GM19468 (cell line): ENCODE measurements at regions not wholly inside any gene's neighbourhood (a gene's known extent, or its start where the extent isn't known, plus 50 kb on each side); places are given as distances from the start of the nearest gene placed in this dataset.

ENCODE experiments used
- ATAC-seq: cut with Tn5 transposase; IDR thresholded peaks from one replicate; pipeline ENCODE4 v1.9.1; 2021; ENCODE audit warnings: mild to moderate bottlenecking, moderate library complexity, moderate number of reproducible peaks; ENCODE audit not compliant: unreplicated experiment; ENCODE audit errors: extremely low read depth

DNA sequence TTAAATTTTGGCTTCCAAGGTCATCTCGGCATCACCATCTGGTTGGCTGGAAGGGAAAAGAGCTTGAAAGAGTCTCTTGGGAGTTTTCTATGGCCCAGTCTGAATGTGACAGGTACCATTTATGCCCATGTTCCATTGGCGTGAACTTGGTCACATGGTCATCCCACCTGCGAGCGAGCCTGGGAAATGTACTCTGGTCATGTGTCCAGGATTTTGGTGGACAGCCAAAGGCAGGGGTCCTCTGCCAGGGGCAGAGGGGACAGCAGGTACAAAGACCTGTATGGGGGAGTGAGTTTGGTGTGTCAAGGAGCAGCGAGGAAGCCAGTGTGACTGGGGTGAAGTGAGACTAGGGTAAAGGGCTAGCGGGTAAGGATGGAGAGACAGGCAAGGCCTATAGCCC, 112.6 kb downstream of the CDC5L start:
- ATAC-seq, result no peak

DNA sequence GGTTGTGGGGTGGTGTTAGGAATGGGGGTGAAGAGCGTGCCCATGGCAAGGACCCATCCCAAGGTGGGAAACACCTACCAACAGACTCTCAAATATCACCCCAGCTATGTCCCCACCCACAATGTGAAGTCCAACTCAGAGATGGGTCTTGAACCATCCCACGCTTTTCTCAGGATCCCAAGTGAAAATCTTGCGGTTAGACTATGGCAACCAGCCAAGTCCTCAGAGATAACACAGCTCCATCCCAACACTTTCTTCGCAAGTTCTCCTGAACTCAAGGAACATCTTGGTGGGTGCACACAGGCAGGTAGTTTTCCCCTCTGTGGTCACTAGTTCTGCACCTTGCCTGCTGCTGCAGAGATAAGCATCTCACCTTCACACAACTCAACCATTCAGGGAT, 116.0 kb downstream of the CDC5L start:
- no peak for ATAC-seq

DNA sequence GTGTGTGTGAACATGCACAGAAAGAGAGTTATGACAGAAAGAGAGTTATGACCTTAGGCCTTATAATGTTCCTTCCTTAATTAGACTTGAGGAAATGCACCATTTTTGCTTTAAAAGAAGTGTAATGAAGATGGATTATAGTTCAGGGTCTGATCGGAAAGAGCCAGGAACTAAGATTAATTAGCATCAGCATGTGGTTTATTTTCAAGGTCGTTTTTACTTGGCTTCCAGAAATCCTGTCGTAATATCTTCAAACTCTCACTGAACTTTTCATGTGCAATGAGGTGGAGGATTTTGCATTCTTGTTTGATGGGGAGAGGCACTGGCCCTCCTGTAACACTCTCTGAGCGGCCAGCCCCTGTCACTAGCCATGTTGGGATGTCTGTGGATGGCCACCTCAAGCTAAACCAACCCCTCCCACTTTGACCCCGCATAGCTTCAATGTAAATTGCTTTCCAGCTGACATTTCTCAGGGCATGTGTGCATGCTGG, 116.8 kb downstream of the CDC5L start:
- ATAC-seq, result no peak

DNA sequence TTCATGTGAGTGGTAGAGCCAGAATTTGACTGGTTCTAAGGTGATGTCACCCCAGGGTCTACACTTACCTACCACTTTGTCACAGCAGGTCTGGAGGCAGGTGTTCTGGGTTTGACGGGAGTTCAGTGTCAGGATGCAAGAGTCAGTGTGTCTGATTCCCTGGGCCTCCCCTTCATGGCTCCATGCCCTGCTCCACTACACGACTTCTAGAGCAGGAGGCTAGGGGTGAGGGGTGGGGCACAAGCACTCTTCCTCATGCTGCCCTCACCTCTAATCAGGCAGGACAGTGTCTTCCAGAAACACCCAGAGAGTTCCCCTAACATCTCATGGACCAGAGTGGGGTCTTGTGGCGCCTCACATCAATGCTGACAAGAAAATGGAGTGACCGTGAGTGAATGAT, 118.2 kb downstream of the CDC5L start:
- no peak for ATAC-seq

DNA sequence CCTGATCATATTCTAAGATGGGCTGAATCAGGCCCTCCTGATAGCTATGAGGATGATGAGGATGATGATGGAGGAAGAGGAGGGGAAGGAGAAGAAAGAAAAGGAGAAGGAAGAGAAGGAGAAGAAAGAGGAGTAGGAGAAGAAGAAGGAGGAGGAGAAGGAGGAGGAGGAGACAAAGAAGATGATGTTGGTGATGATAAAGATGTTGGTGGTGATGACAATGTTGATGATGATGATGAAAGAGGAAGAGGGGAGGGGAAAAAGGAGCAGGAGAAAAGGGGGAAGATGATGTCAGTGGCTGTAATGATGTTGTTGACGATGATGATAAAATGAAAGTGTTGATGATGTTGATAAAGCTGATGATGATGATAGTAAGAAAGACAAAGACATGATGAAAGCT, 119.5 kb downstream of the CDC5L start:
- no peak for ATAC-seq

DNA sequence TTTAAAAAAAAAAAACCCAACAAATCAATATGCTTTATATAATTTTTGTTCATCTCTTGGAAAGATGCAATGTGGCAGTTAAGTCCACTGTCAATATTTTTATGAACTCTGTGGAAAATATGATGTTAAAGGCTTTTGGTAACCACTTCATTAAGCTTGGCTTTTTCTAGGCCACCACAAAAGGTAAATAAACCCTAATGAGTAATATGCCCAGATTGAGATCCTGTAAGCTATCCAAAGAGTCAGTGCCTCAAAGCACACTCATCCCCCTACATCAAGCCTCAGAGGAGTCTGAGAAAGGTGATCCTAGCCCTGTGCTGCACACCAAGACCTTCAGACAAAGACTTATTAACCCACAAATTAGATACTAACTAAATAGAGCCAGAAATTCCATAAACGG, 121.1 kb downstream of the CDC5L start:
- no peak for ATAC-seq

DNA sequence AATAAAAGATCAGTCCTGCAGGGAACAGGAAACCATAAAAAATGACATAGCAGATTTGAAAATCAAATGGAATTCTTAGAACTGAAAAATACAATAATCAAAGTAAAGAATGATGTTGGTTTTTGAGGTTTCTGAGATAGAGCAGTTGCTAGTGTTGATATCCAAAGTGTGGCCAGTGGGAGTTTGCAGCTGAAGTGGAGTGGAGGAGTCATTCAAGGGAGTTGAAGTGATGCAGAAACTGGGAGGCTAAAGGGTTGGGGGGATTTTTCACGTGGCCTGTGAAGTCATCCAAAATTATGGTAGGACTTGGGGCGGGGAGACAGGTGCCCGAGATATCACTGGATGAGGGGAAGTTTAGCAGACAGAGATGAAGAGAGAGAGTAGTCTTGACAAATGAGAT, 123.6 kb downstream of the CDC5L start:
- ATAC-seq, result no peak

DNA sequence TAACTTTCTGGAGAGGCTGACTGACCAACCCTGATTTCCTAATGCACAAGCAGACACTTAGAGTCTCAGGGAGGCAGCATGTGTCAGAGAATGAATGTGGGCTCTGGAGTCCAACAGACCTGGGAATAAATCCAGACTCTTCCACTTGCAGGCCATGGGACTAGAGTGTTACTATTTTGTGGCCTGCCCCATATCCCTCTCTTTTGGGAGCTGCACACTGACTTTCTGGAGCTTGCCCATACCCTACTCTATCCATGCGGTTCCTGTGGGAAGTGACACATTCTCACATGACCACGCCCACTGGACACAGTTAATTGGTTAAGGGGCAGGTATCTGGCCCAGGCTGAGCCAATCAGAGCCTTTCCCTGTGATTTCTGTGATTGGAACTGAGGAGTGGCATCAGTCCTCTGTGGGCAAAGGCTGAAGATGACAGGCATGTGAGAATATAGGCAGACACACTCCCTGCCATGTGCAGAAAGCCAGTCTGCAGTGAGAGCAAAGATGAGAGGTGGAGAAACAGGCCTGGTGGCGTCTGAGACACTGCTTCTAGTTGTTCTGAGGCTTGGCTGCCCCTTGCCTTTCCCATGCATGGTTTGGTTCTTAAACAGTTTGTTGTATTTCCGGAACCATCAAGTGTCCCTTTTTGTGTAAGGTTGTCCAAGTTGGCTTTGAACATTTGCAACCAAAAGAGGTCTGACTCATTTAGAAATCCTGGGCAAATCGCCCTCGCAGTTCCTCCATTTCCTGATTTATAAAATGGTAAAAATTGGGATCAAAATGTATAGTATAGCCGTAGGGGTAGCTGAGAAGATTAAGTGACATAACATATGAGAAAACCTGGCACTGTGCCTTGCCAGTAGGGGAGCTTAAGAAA, 125.6 kb downstream of the CDC5L start:
- no peak for ATAC-seq

DNA sequence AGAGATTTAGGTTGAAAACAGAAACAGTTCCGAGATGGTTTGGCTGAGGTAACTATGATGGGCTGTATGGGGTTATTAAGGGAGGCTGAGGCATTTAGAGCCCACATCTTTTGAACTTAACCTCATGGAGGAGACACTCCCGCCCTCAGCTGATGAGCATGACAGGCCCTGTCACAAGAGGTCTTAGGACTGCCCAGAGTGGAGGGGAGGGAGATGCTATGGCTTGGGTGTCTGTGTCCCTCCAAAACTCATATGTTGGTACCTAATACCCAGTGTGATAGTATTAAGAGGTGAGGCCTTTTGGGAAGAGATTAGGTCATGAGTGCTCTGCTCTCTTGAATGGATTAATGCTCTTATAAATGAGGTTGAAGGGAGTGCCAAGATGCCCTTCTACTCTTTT, 126.6 kb downstream of the CDC5L start:
- ATAC-seq, result no peak

DNA sequence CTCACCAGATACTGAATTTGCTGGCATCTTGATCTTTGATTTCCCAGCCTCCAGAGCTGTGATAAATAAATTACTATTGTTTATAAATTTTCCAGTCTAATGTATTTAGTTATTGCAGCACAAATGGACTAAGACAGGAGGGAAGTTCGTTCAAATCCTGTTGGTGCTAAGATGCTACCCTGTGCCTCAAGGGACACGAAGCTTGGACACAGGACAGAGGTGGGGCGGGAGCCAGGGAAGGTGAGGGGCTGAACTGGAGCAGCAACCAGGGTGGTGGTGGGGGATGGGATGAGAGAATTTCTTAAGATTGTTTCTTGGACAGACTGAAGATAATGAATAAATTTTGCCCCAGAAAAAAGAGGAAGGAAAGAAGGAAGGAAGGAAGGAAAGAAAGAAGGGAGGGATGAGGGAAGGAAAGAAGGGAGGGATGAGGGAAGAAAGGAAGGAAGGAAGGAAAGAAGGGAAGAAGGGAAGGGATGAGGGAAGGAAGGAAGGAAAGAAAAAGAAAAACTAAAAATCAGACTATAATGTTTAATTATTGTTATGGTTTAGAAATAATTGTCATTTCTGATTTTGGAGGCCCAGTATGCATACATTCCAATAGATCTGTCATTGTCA, 127.2 kb downstream of the CDC5L start:
- ATAC-seq, result no peak

DNA sequence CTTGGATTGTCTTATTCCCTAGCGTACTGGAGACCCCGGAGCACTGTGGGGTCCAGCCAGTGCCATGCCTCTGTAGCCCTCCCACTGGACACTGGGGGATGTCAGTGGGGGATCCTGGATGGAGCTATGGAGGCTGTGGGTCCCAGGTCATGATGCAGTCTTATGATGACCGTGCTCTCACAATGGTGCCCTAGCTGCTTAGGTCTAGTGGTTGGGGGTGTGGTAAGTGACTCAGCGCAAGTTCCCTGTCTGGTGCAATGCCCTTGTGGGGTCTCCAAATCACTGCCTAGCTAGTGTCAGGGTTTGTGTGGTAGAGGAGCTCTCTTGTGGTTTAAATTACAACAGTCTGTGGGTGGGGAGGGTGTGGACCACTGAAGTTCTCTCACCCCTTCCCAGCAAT, 135.4 kb downstream of the CDC5L start:
- ATAC-seq, result no peak

DNA sequence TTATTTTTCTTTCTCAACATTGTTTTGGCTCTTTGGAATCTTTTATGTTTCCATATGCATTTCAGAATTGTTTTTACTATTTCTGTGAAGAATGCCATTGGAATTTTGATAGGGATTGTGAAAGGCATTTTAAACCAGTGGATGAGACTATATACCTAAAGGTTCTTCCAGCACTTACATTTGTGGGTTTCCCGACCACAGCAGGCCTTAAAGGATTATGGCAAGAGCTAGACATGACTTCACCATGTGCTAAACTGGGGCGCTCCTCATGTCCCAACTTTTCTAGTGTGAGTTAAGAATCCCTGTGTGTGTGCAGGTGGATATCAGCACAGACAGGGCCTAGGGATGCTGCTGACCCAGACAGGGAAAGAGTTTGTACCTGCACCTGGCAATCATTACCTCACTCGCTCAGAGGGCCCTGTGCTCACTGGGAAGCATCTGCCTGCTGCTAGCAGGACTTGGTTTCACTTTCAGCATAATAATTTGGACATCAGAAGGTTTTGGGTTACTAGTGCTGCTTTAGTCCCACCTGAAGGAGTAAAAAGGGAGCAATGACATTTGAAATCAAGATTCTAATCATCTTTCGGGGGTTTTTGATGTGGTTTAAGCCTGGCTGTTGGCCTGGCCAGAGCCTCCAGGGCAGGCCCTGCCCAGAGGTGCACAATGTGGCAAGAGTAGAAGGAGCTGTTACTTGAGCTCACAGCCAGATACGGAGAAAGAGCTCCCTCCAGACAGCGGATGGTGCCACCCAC, 137.1 kb downstream of the CDC5L start:
- no peak for ATAC-seq

DNA sequence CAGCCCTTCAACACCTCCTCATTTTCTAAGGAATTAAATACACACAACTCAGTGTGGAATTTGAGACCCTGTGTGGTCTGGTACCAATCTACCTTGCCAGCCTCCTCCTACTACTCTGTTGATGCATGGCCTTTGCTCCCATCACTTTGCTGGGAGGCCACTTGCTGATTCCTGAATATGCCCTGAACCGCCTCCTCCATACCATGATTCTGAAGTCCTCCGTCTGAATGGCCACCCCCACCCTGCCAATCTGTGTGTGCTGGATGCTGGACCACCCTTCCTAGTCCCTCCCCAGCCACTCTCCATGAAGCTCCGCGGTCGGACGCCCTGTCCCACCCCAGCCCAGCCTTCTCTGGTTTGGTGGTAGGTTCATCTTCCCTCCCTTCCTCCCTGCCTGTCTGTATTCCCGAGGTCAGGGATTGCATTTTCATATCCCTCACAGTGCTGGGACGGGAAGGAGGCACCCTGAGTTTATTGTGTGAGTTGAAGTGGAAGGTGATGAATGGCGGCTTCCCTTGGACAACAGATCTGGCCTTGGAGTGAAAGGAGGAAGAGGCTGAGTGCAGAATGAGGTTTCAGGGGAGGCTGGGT, 138.3 kb downstream of the CDC5L start:
- no peak for ATAC-seq

DNA sequence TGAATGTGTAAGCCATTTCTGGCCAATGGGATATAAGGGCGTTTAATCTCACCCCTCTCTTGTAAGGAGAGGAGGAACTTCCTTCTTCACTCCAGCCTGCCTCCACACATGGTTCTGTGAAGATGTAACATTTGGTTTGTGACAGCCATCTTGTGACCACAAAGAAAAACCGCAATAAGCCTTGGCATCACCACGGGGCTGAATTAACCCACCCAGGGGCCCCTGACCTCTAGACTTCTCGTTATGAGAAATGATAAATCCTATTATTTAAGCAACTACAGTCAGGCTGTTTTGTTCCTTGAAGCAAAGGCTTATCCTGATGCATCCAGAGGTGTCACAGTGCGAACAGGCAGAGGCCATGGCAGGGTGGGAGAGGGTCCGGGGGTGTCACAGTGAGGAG, 139.7 kb downstream of the CDC5L start:
- no peak for ATAC-seq

DNA sequence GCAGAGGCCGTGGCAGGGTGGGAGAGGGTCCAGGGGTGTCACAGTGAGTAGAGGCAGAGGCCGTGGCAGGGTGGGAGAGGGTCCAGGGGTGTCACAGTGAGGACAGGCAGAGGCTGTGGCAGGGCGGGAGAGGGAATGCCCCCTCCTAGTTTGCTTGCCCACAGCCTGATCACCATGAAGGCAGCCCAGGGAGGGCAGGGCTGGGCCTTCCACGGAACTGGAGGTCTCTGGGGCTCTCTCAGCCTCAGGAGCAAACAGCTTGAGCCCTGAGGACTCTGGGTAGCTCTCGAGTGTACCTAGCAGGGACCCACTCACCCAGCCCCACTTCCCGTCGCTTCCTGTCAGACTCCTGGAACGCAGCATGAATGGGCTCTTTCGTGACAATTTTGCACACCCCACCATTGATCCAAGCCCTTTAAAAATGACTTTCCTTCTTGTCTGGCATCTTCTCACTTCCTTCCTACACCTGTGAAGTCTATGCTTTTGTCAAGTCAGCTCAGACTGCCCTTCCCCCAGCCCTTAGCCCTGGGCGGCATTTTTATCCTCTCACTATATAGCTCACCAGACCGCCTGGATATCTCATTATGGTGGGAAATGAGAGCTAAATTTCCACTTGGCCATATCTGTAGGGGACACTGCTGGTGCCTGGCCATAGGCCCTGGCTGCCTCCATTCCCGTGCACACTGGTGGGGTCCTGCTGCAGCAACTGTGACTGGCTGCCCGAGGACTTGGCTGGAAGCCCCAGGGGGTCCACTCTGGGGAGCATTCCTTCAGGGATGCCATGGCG, 140.3 kb downstream of the CDC5L start:
- ATAC-seq, result no peak

DNA sequence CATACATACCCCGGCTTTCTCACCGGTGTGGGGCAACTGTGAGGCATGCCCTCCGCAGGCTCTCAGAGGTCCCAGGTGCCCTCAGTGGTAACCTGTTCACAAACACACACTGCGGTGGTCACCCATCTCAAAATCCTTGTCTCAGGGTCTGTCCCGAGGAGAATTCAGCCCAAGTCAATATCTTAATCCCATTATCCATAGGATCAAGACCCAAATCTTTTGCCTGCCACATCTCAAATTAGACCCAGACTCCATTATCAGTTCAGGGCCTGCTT, 140.8 kb downstream of the CDC5L start:
- ATAC-seq, result no peak

DNA sequence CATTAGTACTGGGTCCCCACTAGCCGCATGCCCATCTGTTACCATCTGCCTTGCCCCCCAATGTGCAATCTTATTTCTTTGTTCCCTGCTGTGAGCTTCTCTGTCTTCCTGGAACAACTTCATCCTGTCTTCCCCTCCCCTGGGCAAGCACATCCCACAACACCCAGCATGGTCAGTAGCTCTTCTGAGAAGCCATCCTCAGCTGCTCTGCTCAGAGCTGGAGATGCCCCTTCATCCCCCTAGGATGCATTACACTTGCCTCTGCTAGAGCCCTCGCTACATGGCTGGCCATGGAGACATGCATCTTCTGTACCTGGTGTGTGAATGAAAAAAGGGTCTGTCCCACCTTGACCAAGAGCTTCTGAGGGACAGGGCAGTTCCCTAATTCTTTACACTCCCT, 141.2 kb downstream of the CDC5L start:
- ATAC-seq, result no peak

DNA sequence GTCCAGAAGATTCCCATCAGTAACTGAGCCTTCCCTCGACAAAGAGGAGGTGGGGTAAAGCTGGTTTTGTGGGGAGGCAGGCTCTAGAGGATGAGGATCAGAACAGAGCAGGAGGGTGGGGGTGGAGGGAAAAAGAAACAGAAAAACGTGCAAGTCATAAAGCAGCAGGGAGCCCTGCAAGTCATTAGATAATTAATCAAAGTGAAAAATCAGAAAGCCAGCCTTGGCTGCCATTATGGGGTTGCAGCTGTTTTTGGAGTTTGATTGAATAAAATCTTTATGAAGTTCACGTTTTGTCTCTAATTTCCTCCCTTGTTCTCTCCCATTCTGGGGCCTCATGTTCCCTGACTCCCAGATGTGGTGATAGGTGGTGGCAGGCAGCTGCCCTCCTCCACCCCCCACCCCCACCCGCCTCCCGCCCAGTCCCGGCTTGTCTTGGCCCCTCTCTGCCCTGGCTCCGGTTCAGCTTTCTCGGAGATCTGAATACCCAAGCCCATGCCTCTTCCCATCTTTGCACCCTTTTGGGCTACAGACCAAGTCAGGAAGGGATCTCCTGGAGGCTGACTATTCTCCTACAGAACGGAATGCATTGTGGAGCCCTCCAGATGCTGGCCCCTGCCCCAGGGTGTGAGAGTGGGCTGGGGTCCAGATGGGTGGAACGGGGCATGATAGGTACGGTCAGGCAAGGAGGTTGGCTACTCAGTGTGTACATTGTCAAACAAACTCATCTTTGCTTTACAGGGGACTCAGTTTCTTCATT, 141.8 kb downstream of the CDC5L start:
- ATAC-seq, result no peak

DNA sequence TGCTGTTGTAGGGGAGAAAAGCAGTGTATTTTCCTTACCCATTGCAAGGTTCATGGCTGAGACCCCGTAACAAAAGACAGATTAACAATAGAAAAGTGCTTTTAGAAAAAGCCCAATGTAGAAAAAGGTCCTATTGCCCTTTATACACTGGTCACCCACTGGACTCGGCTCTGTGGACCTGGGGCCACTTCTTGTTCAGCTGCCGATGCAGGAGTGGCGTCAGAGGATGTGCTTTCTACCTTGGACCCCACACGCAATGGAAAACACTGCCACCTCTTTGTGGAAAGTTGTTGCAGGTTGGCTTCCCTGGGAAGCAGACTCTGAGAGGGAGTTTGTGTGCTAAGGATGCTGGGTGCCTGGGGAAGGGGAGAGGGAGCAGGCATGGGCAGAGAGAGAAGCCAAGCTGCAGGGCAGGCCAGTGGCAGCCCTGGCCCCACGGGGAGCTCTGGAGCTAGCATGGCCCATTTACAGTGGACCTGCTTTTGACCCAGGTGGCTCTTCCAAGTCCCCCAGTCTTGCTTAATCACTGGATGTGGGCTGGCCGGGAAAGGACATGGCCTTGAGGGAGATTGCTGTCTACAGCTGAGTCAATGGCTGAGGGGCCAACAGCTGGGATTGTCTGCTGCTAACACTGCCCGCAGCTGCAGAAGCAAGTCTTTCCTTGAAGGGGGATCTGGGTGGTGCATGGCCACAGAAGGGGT, 142.9 kb downstream of the CDC5L start:
- ATAC-seq, result no peak
